GM23338 (cell line): ENCODE measurements at regions not wholly inside any gene's neighbourhood (a gene's known extent, or its start where the extent isn't known, plus 50 kb on each side); places are given as distances from the start of the nearest gene placed in this dataset.
A peak's percentile ranks its signal among the peaks of the same experiment; 100 is the strongest.

ENCODE experiments used
- ATAC-seq: fragments of 200-7000 bp; cut with Tn5 transposase; 3 replicates; pipeline ENCODE4 v1.9.1; 2020
- DNase-seq: peaks from one replicate; pipeline ENCODE4 v3.0.0-alpha.2; 2015; ENCODE audit warnings: low spot score
- H2AFZ ChIP-seq: fragments of 200-600 bp; sonication (generic); 2 replicates; pipeline ENCODE4 v1.8.0; 2016; ENCODE audit warnings: antibody characterized with exemption, mild to moderate bottlenecking, moderate library complexity
- H3F3A ChIP-seq: fragments of 200-600 bp; sonication (generic); replicated peaks from 2 replicates; pipeline ENCODE4 v1.8.0; 2017; ENCODE audit warnings: antibody characterized with exemption, mixed run types, low read depth
- H3K27ac ChIP-seq: fragments of 200-600 bp; sonication (generic); 2 replicates; pipeline ENCODE4 v1.6.1; 2016; ENCODE audit warnings: low read depth
- H3K27me3 ChIP-seq: fragments of 200-600 bp; sonication (generic); 2 replicates; pipeline ENCODE4 v1.8.0; 2016; ENCODE audit warnings: mild to moderate bottlenecking, mixed run types, moderate library complexity; ENCODE audit not compliant: insufficient read depth
- H3K36me3 ChIP-seq: fragments of 200-600 bp; sonication (generic); 2 replicates; pipeline ENCODE4 v1.8.0; 2016; ENCODE audit warnings: mild to moderate bottlenecking; ENCODE audit not compliant: insufficient read depth
- H3K4me1 ChIP-seq: fragments of 200-600 bp; sonication (generic); 2 replicates; pipeline ENCODE4 v1.8.0; 2016; ENCODE audit warnings: mild to moderate bottlenecking, moderate library complexity; ENCODE audit not compliant: insufficient read depth
- H3K4me2 ChIP-seq: fragments of 200-600 bp; sonication (generic); 2 replicates; pipeline ENCODE4 v1.7.1; 2017; ENCODE audit warnings: mixed run types
- H3K4me3 ChIP-seq: fragments of 200-600 bp; sonication (generic); 2 replicates; pipeline ENCODE4 v1.6.1; 2016; ENCODE audit warnings: mixed run types
- H3K79me2 ChIP-seq: fragments of 200-600 bp; sonication (generic); replicated peaks from 2 replicates; pipeline ENCODE4 v1.8.0; 2017; ENCODE audit warnings: mild to moderate bottlenecking; ENCODE audit not compliant: insufficient read depth
- H3K9me2 ChIP-seq: fragments of 200-600 bp; sonication (generic); 2 replicates; pipeline ENCODE4 v1.8.0; 2017; ENCODE audit not compliant: insufficient read depth
- H4K20me1 ChIP-seq: fragments of 200-600 bp; sonication (generic); replicated peaks from 2 replicates; pipeline ENCODE4 v1.8.0; 2017; ENCODE audit warnings: mild to moderate bottlenecking; ENCODE audit not compliant: insufficient read depth
- H3K27ac Mint-ChIP-seq: 2 replicates; pipeline ENCODE4 v1.8.0; 2020; ENCODE audit warnings: inconsistent platforms, mild to moderate bottlenecking, moderate library complexity, mixed read lengths
- H3K27me3 Mint-ChIP-seq: 3 replicates; pipeline ENCODE4 v1.8.0; 2022; ENCODE audit warnings: low read depth, mild to moderate bottlenecking, moderate library complexity, mixed read lengths, inconsistent platforms; ENCODE audit not compliant: insufficient read depth, poor library complexity
- H3K36me3 Mint-ChIP-seq: 3 replicates; pipeline ENCODE4 v1.8.0; 2021; ENCODE audit warnings: low read depth, mild to moderate bottlenecking, inconsistent platforms, moderate library complexity, mixed read lengths
- H3K4me1 Mint-ChIP-seq: 3 replicates; pipeline ENCODE4 v1.8.0; 2020; ENCODE audit warnings: mild to moderate bottlenecking, inconsistent platforms, mixed read lengths
- H3K4me3 Mint-ChIP-seq: 3 replicates; pipeline ENCODE4 v1.8.0; 2021; ENCODE audit warnings: moderate library complexity, mild to moderate bottlenecking, inconsistent platforms, mixed read lengths
- H3K9me3 Mint-ChIP-seq: 3 replicates; pipeline ENCODE4 v1.8.0; 2020; ENCODE audit warnings: moderate library complexity, mild to moderate bottlenecking, inconsistent platforms, mixed read lengths
- CTCF ChIP-seq, 2 experiments: fragments of 200-600 bp in 1 of 2; sonication (generic) in 1 of 2; conservative IDR thresholded peaks; 2 replicates each; pipeline versions ENCODE4 v1.5.1 to v1.6.1; 2016 to 2017; ENCODE audit warnings: antibody characterized with exemption in 2 of 2, low read depth in 2 of 2, mild to moderate bottlenecking in 2 of 2, moderate library complexity in 1 of 2
- ETS1 ChIP-seq: IDR thresholded peaks from 2 replicates; pipeline ENCODE4 v1.6.1; 2016; ENCODE audit warnings: antibody characterized with exemption
- EZH2 ChIP-seq: fragments of 200-600 bp; sonication (generic); IDR thresholded peaks from one replicate; pipeline ENCODE4 v1.8.0; 2017; ENCODE audit warnings: antibody characterized with exemption, mild to moderate bottlenecking, low read depth; ENCODE audit not compliant: unreplicated experiment
- EZH2phosphoT487 ChIP-seq: fragments of 200-600 bp; sonication (generic); IDR thresholded peaks from one replicate; pipeline ENCODE4 v1.8.1; 2018; ENCODE audit warnings: antibody characterized with exemption; ENCODE audit not compliant: unreplicated experiment
- JUNB ChIP-seq: IDR thresholded peaks from one replicate; pipeline ENCODE4 v1.6.1; 2016; ENCODE audit warnings: antibody characterized with exemption; ENCODE audit not compliant: unreplicated experiment
- REST ChIP-seq: IDR thresholded peaks from one replicate; pipeline ENCODE4 v1.6.1; 2018; ENCODE audit warnings: antibody characterized with exemption; ENCODE audit not compliant: unreplicated experiment
- STAT1 ChIP-seq: IDR thresholded peaks from one replicate; pipeline ENCODE4 v1.6.1; 2016; ENCODE audit warnings: antibody characterized with exemption; ENCODE audit not compliant: unreplicated experiment
- ZNF114 ChIP-seq: fragments of 250-450 bp; sonication (Bioruptor Pico); IDR thresholded peaks from 2 replicates; pipeline ENCODE4 v1.5.0; 2020; ENCODE audit warnings: mild to moderate bottlenecking, moderate library complexity
- ZNF331 ChIP-seq: fragments of 250-450 bp; sonication (Bioruptor Pico); IDR thresholded peaks from 2 replicates; pipeline ENCODE4 v1.5.0; 2020; ENCODE audit warnings: low read depth, mild to moderate bottlenecking, moderate library complexity
- ZNF462 ChIP-seq: fragments of 250-450 bp; sonication (Bioruptor Pico); IDR thresholded peaks from 2 replicates; pipeline ENCODE4 v1.5.0; 2020; ENCODE audit warnings: mild to moderate bottlenecking, moderate library complexity

- TF ChIP-seq ZNF462 (CRISPR knock-in tag), result no peak
- TF ChIP-seq EZH2, result no peak
- TF ChIP-seq ETS1, result no peak
- TF ChIP-seq JUNB, result no peak
Measured at GRCh38 chr2:185625604-185626003, 113.0 kb upstream of the FSIP2 start (continued).

- peak; percentile 96 for ATAC-seq
- Histone ChIP-seq H3K27me3 (no peaks in the 10 kb centered on the region), H2AFZ (no peak overlapping the region)
- TF ChIP-seq EZH2 (no peak), JUNB (no peak), CTCF (conservative IDR thresholded peaks at IDR 0.05; ENCODE audit: low read depth in 2 of 2) (peak; percentile 71 to 93), ZNF331 (CRISPR knock-in tag) (no peak), ETS1 (no peak), STAT1 (no peak), REST (no peak), ZNF114 (CRISPR knock-in tag) (no peak), EZH2phosphoT487 (no peak)
Measured at GRCh38 chr2:185628985-185629384, 109.6 kb upstream of the FSIP2 start.

More at GRCh38 chr2:185628985-185629384, 109.6 kb upstream of the FSIP2 start:
- no peaks in the 10 kb centered on the region for H3F3A ChIP-seq
- DNase-seq, result peak; percentile 90
- no peak overlapping the region for H3K4me3 ChIP-seq
- H3K9me2 ChIP-seq, result no peaks in the 10 kb centered on the region
- peaks cover 6% of the 10 kb centered on the region; the same call in 2 of the 3 replicates for H3K4me1 Mint-ChIP-seq
- no peaks in the 10 kb centered on the region for H3K9me3 Mint-ChIP-seq
- no peaks in the 10 kb centered on the region for H3K79me2 ChIP-seq
- no peak overlapping the region for H3K27ac ChIP-seq
- no peak overlapping the region for H3K4me2 ChIP-seq
- H3K27me3 Mint-ChIP-seq, result no peaks in the 10 kb centered on the region
- no peaks in the 10 kb centered on the region for H4K20me1 ChIP-seq
- no peaks in the 10 kb centered on the region for H3K36me3 Mint-ChIP-seq
- no peaks in the 10 kb centered on the region for H3K36me3 ChIP-seq
- H3K27ac Mint-ChIP-seq, result no peak overlapping the region
- no peaks in the 10 kb centered on the region for H3K4me1 ChIP-seq
- H3K4me3 Mint-ChIP-seq, result no peak overlapping the region
